Thyroid gland (tissue), 4 donors: ENCODE measurements at regions not wholly inside any gene's neighbourhood (a gene's known extent, or its start where the extent isn't known, plus 50 kb on each side); places are given as distances from the start of the nearest gene placed in this dataset.

ENCODE experiments used
- DNase-seq, 2 donors: peaks; one replicate each; pipeline ENCODE4 v3.0.0-alpha.2; 2019
- H3K27ac ChIP-seq, 3 donors: fragments of 200-600 bp; sonication (generic); 1 replicate in 2 of 3; 2 replicates in 1 of 3; pipeline ENCODE4 v1.5.1; 2016 to 2019; ENCODE audit warnings: mild to moderate bottlenecking in 1 of 3, moderate library complexity in 1 of 3
- H3K27me3 ChIP-seq: fragments of 200-600 bp; sonication (generic); one replicate; pipeline ENCODE4 v1.5.1; 2019
- H3K36me3 ChIP-seq, 2 donors: fragments of 200-600 bp; sonication (generic); one replicate each; pipeline ENCODE4 v1.5.1; 2016 to 2019
- H3K4me1 ChIP-seq, 2 donors: fragments of 200-600 bp; sonication (generic); one replicate each; pipeline ENCODE4 v1.5.1; 2017 to 2019
- H3K4me3 ChIP-seq, 3 donors: fragments of 200-600 bp; sonication (generic); replicated peaks in 1 of 3; 1 replicate in 2 of 3; 2 replicates in 1 of 3; pipeline ENCODE4 v1.5.1; 2016; ENCODE audit warnings: mild to moderate bottlenecking in 1 of 3
- H3K9me3 ChIP-seq: fragments of 200-600 bp; sonication (generic); one replicate; pipeline ENCODE4 v1.5.1; 2017
- CTCF ChIP-seq, 6 experiments: fragments of 200-600 bp in 3 of 6; fragments of 450-650 bp in 3 of 6; sonication (generic) in 3 of 6; IDR thresholded peaks; one replicate each; pipeline ENCODE4 v1.5.1; 2016 to 2019; ENCODE audit warnings: antibody characterized with exemption in 6 of 6, mild to moderate bottlenecking in 2 of 6, inconsistent platforms in 1 of 6, moderate library complexity in 1 of 6
- POLR2A ChIP-seq, 2 donors: fragments of 450-650 bp; IDR thresholded peaks; one replicate each; pipeline ENCODE4 v1.6.1; 2017; ENCODE audit warnings: antibody characterized with exemption in 2 of 2, mild to moderate bottlenecking in 2 of 2, moderate library complexity in 1 of 2
- WGBS, 2 donors: methylation state at CpG; one replicate each; pipeline ENCODE4 v1.1.5; 2017; 5-methylcytosine and 5-hydroxymethylcytosine counted together
- intact Hi-C: fragments of 100-400 bp; cut with DNase I; formaldehyde crosslinking; loops from one replicate; pipeline ENCODE4 v1.15.1; 2023

- H3K9me3 ChIP-seq = no peaks in the 10 kb centered on the region
- DNase-seq = no peak
- no peaks in the 10 kb centered on the region for H3K4me1 ChIP-seq
- 86 to 90% methylated on average over 1 of the region's 1 CpG for WGBS, 2 donors
- H3K27me3 ChIP-seq = no peaks in the 10 kb centered on the region
- intact Hi-C loops = no loop called here
- H3K27ac ChIP-seq = no peak overlapping the region
- no peak overlapping the region for H3K4me3 ChIP-seq
- H3K36me3 ChIP-seq = no peaks in the 10 kb centered on the region
- TF ChIP-seq POLR2A (IDR thresholded peaks at IDR 0.05) (no peak), CTCF (IDR thresholded peaks at IDR 0.05) (no peak)
These were observed 322.3 kb downstream of the CHRM3 start for GRCh38 chr1:239708622-239709021.

GRCh38 chr1:239711768-239712167 lies 325.4 kb downstream of the CHRM3 start:
- DNase-seq = no peak
- Histone ChIP-seq H3K27ac (no peak overlapping the region), H3K36me3 (no peaks in the 10 kb centered on the region), H3K4me3 (no peak overlapping the region), H3K9me3 (no peaks in the 10 kb centered on the region), H3K4me1 (no peaks in the 10 kb centered on the region), H3K27me3 (no peaks in the 10 kb centered on the region)
- intact Hi-C loops = no loop called here
- TF ChIP-seq CTCF (IDR thresholded peaks at IDR 0.05) = no peak
- TF ChIP-seq POLR2A (IDR thresholded peaks at IDR 0.05) = no peak
- WGBS, 2 donors = 100% methylated on average over 1 of the region's 1 CpG

GRCh38 chr1:239717097-239717917 lies 330.9 kb downstream of the CHRM3 start:
- Histone ChIP-seq H3K27me3 (no peaks in the 10 kb centered on the region), H3K36me3 (no peaks in the 10 kb centered on the region), H3K9me3 (no peaks in the 10 kb centered on the region), H3K4me1 (no peaks in the 10 kb centered on the region), H3K4me3 (no peak overlapping the region), H3K27ac (no peak overlapping the region)
- DNase-seq = no peak
- TF ChIP-seq POLR2A (IDR thresholded peaks at IDR 0.05) (no peak), CTCF (IDR thresholded peaks at IDR 0.05) (no peak)
- intact Hi-C loops = no loop called here
- 80 to 83% methylated on average over 8 of the region's 8 CpGs for WGBS, 2 donors

GRCh38 chr1:239717918-239718184 lies 331.5 kb downstream of the CHRM3 start:
- H3K27ac ChIP-seq = no peak overlapping the region
- DNase-seq = no peak
- WGBS, 2 donors = 60 to 62% methylated on average over 1 of the region's 1 CpG

More at GRCh38 chr1:239717918-239718184, 331.5 kb downstream of the CHRM3 start:
- no peaks in the 10 kb centered on the region for H3K4me1 ChIP-seq
- no peaks in the 10 kb centered on the region for H3K36me3 ChIP-seq
- no peaks in the 10 kb centered on the region for H3K9me3 ChIP-seq
- H3K27me3 ChIP-seq = no peaks in the 10 kb centered on the region
- H3K4me3 ChIP-seq = no peak overlapping the region
- intact Hi-C loops = no loop called here
- TF ChIP-seq CTCF (IDR thresholded peaks at IDR 0.05) (no peak), POLR2A (IDR thresholded peaks at IDR 0.05) (no peak)
